T-cell (primary cell): ENCODE measurements at regions not wholly inside any gene's neighbourhood (a gene's known extent, or its start where the extent isn't known, plus 50 kb on each side); places are given as distances from the start of the nearest gene placed in this dataset.

Experiments
- ATAC-seq, 4 experiments: fragments of 200-7000 bp in 3 of 4; fragments of 150-1000 bp in 1 of 4; cut with Tn5 transposase; replicated peaks in 1 of 4; 1 replicate in 3 of 4; 2 replicates in 1 of 4; pipeline ENCODE4 v1.10.0; 2021; ENCODE audit warnings: moderate library complexity in 3 of 4, mild to moderate bottlenecking in 2 of 4, moderate number of reproducible peaks in 1 of 4
- CTCF ChIA-PET, 2 donors: fragments of 300-600 bp; sonication (Branson Sonifier 250); formaldehyde crosslinking; loops; one replicate each; lab custom pipeline; 2022; ENCODE audit warnings: antibody characterized with exemption in 2 of 2; lab: Charles Lee
- POLR2A ChIA-PET, 2 donors: fragments of 300-600 bp; sonication (Branson Sonifier 250); formaldehyde crosslinking; loops; one replicate each; lab custom pipeline; 2022; ENCODE audit warnings: antibody characterized with exemption in 2 of 2; lab: Charles Lee
- DNase-seq, 35 experiments: peaks; one replicate each; pipeline versions ENCODE4 v3.0.0 to v3.0.0-alpha.2; 2013 to 2023
- H3K27ac ChIP-seq: one replicate; pipeline ENCODE4 v1.5.1; 2013; ENCODE audit warnings: low read length
- H3K27me3 ChIP-seq, 2 experiments: replicated peaks in 1 of 2; 1 replicate in 1 of 2; 2 replicates in 1 of 2; pipeline versions ENCODE4 v1.6.1 to v1.7.0; 2013; ENCODE audit warnings: low read length in 1 of 2, mixed read lengths in 1 of 2; ENCODE audit not compliant: control insufficient read depth in 2 of 2, insufficient read depth in 2 of 2; ENCODE audit errors: extremely low read depth in 1 of 2
- H3K36me3 ChIP-seq, 2 donors: 1 replicate in 1 of 2; 2 replicates in 1 of 2; pipeline versions ENCODE4 v1.6.1 to v1.7.0; 2013; ENCODE audit warnings: low read length in 1 of 2; ENCODE audit not compliant: control insufficient read depth in 2 of 2, insufficient read depth in 1 of 2; ENCODE audit errors: extremely low read depth in 1 of 2
- H3K4me1 ChIP-seq, 2 experiments: 1 replicate in 1 of 2; 2 replicates in 1 of 2; pipeline versions ENCODE4 v1.6.1 to v1.7.0; 2013; ENCODE audit warnings: low read length in 2 of 2, mixed read lengths in 1 of 2; ENCODE audit not compliant: insufficient read depth in 2 of 2, control insufficient read depth in 1 of 2; ENCODE audit errors: extremely low read depth in 1 of 2
- H3K4me3 ChIP-seq, 2 donors: 1 replicate in 1 of 2; 2 replicates in 1 of 2; pipeline versions ENCODE4 v1.5.1 to v1.7.0; 2013; ENCODE audit warnings: mild to moderate bottlenecking in 2 of 2, low read length in 1 of 2, moderate library complexity in 1 of 2; ENCODE audit not compliant: control insufficient read depth in 1 of 2; ENCODE audit errors: extremely low read depth in 1 of 2
- H3K9me3 ChIP-seq: 2 replicates; pipeline ENCODE4 v1.7.0; 2013
- H3K27ac Mint-ChIP-seq, 2 donors: one replicate each; pipeline ENCODE4 v1.8.0; 2020 to 2021; ENCODE audit warnings: mild to moderate bottlenecking in 2 of 2, mixed read lengths in 2 of 2
- H3K27me3 Mint-ChIP-seq, 2 donors: one replicate each; pipeline ENCODE4 v1.8.0; 2021 to 2022; ENCODE audit warnings: mixed read lengths in 2 of 2
- H3K36me3 Mint-ChIP-seq: one replicate; pipeline ENCODE4 v1.8.0; 2021; ENCODE audit warnings: mixed read lengths
- H3K4me1 Mint-ChIP-seq, 3 donors: one replicate each; pipeline ENCODE4 v1.8.0; 2020 to 2022; ENCODE audit warnings: mixed read lengths in 3 of 3, mild to moderate bottlenecking in 1 of 3
- H3K4me3 Mint-ChIP-seq, 3 donors: one replicate each; pipeline ENCODE4 v1.8.0; 2020 to 2022; ENCODE audit warnings: mild to moderate bottlenecking in 3 of 3, mixed read lengths in 3 of 3, moderate library complexity in 3 of 3
- H3K9me3 Mint-ChIP-seq, 3 donors: one replicate each; pipeline ENCODE4 v1.8.0; 2020 to 2022; ENCODE audit warnings: mixed read lengths in 3 of 3
- WGBS: methylation state at CpG from one replicate; pipeline ENCODE4 v1.1.5; 2013; ENCODE audit warnings: missing lambda C conversion rate; ENCODE audit not compliant: insufficient coverage; 5-methylcytosine and 5-hydroxymethylcytosine counted together

DNA sequence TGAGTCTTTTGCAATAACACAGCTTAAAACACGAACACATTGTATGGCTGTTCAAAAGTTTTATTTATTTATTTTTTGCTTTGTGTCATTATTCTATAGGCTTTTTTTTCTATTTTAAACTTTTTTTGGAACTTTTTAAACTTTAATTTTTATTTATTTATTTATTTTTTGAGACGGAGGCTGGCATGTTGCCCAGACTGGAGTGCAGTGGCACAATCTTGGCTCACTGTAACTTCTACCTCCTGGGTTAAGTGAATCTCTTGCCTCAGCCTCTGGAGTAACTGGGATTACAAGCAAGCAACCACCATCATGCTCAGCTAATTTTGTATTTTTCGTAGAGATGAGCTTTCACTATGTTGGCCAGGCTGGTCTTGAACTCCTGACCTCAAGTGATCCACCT, 88.3 kb upstream of the GADD45A start:
- POLR2A ChIA-PET = no interaction called here
- Mint-ChIP-seq H3K27ac (no peak overlapping the region), H3K4me1 (no peaks in the 10 kb centered on the region), H3K36me3 (no peaks in the 10 kb centered on the region), H3K4me3 (no peak overlapping the region), H3K27me3 (peaks cover under 1 to 4% of the 10 kb centered on the region in 2 donors), H3K9me3 (peaks cover 0 to 3% (median 0%) of the 10 kb centered on the region in 3 donors)
- ATAC-seq (no peak), DNase-seq (no peak)
- CTCF ChIA-PET = no interaction called here
- WGBS = 67% methylated on average over 2 of the region's 3 CpGs
- Histone ChIP-seq H3K27ac (no peak overlapping the region), H3K36me3 (no peaks in the 10 kb centered on the region), H3K4me1 (no peaks in the 10 kb centered on the region), H3K9me3 (no peaks in the 10 kb centered on the region), H3K27me3 (peaks cover 0 to 5% of the 10 kb centered on the region in 2 experiments), H3K4me3 (no peak overlapping the region)

DNA sequence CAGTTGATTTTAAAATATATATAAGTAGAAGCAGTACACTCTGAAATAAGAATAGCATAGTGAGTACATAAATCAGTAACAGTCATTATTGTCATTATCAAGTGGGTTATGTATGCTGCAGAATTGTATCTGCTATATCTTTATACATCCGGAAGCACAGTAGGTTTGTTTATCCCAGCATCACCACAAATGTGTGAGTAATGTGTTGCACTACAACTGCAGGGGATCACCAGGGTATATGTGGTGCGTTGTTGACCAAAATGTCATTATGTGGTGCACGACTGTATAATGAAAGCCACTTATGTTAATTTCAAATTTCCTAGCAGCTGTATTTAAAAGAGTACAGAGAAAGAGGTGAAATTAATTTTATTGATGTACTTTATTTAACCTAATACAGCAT, 87.7 kb upstream of the GADD45A start:
- no CpG with 5 or more reads among the region's 3 CpGs for WGBS
- no peaks in the 10 kb centered on the region for H3K9me3 ChIP-seq
- POLR2A ChIA-PET = no interaction called here
- H3K4me3 ChIP-seq = no peak overlapping the region
- DNase-seq = no peak
- Mint-ChIP-seq H3K36me3 (no peaks in the 10 kb centered on the region), H3K4me3 (no peak overlapping the region), H3K4me1 (no peaks in the 10 kb centered on the region), H3K27ac (no peak overlapping the region), H3K9me3 (peaks cover 0 to 3% (median 0%) of the 10 kb centered on the region in 3 donors), H3K27me3 (peaks cover 2 to 4% of the 10 kb centered on the region in 2 donors)
- no peak overlapping the region for H3K27ac ChIP-seq
- no peaks in the 10 kb centered on the region for H3K36me3 ChIP-seq
- peaks cover 0 to 5% of the 10 kb centered on the region in 2 experiments for H3K27me3 ChIP-seq
- no peaks in the 10 kb centered on the region for H3K4me1 ChIP-seq
- no peak for ATAC-seq
- CTCF ChIA-PET = no interaction called here

GRCh38 chr1:67599085-67599484, 85.9 kb upstream of the GADD45A start:
- H3K4me1 ChIP-seq = no peaks in the 10 kb centered on the region
- Mint-ChIP-seq H3K27me3 (peaks cover 6 to 7% of the 10 kb centered on the region in 2 donors), H3K4me3 (no peak overlapping the region), H3K27ac (no peak overlapping the region), H3K36me3 (no peaks in the 10 kb centered on the region), H3K9me3 (peaks cover 0 to 3% (median 0%) of the 10 kb centered on the region in 3 donors), H3K4me1 (no peaks in the 10 kb centered on the region)
- no peak for ATAC-seq
- no CpG with 5 or more reads among the region's 1 CpG for WGBS
- no peaks in the 10 kb centered on the region for H3K36me3 ChIP-seq
- no peak overlapping the region for H3K27ac ChIP-seq
- POLR2A ChIA-PET = interaction anchor here in 1 of 2 donors (0.6 kb wide), 1 partner anchor 60 kb away, joined by 3 read pairs; no protein-coding TSS in a partner anchor
- DNase-seq = no peak
- H3K9me3 ChIP-seq = no peaks in the 10 kb centered on the region
- H3K4me3 ChIP-seq = no peak overlapping the region
- CTCF ChIA-PET = no interaction called here
- peaks cover 0 to 5% of the 10 kb centered on the region in 2 experiments for H3K27me3 ChIP-seq

DNA sequence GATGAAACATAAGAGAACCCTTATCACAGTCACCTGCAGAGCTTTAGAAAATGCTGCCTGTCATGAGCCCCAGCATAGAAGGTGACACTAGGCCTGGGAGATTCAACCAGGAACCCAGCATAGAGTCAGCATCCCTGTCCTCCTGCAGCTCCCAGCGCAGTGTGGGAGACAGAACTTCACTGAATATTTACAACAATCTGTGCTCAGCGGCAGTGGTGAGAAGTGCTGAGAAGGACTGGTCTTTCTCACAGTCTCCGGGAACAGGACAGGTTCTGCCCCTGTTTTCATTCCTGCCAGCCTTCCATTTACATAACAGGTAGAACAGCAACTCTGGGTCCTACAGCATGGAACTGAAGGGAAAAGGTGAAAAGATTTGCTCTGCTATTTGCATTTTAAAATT, 83.5 kb upstream of the GADD45A start:
- no peak for ATAC-seq
- Histone ChIP-seq H3K27me3 (peaks cover 0 to 5% of the 10 kb centered on the region in 2 experiments), H3K36me3 (no peaks in the 10 kb centered on the region), H3K27ac (no peak overlapping the region), H3K4me1 (no peaks in the 10 kb centered on the region), H3K4me3 (no peak overlapping the region), H3K9me3 (no peaks in the 10 kb centered on the region)
- no CpG with 5 or more reads among the region's 3 CpGs for WGBS
- Mint-ChIP-seq H3K27ac (no peak overlapping the region), H3K4me3 (no peak overlapping the region), H3K9me3 (peaks cover 0 to 3% (median 0%) of the 10 kb centered on the region in 3 donors), H3K4me1 (no peaks in the 10 kb centered on the region), H3K27me3 (peaks cover 6 to 7% of the 10 kb centered on the region in 2 donors), H3K36me3 (no peaks in the 10 kb centered on the region)
- ChIA-PET POLR2A (no interaction called here), CTCF (no interaction called here)
- no peak for DNase-seq

DNA sequence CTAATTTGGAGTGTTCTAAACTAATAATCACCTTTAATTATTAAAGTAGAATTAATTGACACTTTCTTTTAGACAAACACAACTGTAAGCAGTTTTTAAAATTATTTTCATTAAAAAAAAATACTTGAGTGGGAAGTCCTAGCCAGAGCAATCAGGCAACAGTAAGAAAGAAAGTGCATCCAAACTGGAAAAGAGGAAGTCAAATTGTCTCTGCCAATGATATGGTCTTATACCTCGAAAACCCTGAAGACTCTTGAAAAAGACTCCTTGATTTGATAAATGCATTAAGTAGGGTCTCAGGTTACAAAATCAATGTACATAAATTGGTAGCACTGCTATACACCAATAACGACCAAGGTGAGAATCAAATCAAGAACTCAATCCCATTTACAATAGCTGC, 83.0 kb upstream of the GADD45A start:
- no peak for ATAC-seq
- Histone ChIP-seq H3K4me3 (no peak overlapping the region), H3K4me1 (no peaks in the 10 kb centered on the region), H3K27me3 (peaks cover 0 to 5% of the 10 kb centered on the region in 2 experiments), H3K9me3 (no peaks in the 10 kb centered on the region), H3K36me3 (no peaks in the 10 kb centered on the region), H3K27ac (no peak overlapping the region)
- POLR2A ChIA-PET = no interaction called here
- Mint-ChIP-seq H3K36me3 (no peaks in the 10 kb centered on the region), H3K9me3 (peaks cover 0 to 3% (median 0%) of the 10 kb centered on the region in 3 donors), H3K4me1 (no peaks in the 10 kb centered on the region), H3K27me3 (peaks cover 6 to 7% of the 10 kb centered on the region in 2 donors), H3K27ac (no peak overlapping the region), H3K4me3 (no peak overlapping the region)
- WGBS = no CpG with 5 or more reads among the region's 2 CpGs
- CTCF ChIA-PET = no interaction called here
- DNase-seq = no peak

- peaks cover 0 to 5% of the 10 kb centered on the region in 2 experiments for H3K27me3 ChIP-seq
- POLR2A ChIA-PET = no interaction called here
- 97% methylated on average over 5 of the region's 5 CpGs for WGBS
- H3K4me1 ChIP-seq = peaks cover 2% of the 10 kb centered on the region in 2 experiments
- H3K4me3 ChIP-seq = no peak overlapping the region
- ATAC-seq (no peak), DNase-seq (no peak)
- H3K27ac ChIP-seq = no peak overlapping the region
- no peaks in the 10 kb centered on the region for H3K9me3 Mint-ChIP-seq
- H3K4me1 Mint-ChIP-seq = peaks cover 6 to 7% (median 7%) of the 10 kb centered on the region in 3 donors
- no peaks in the 10 kb centered on the region for H3K36me3 ChIP-seq
- H3K9me3 ChIP-seq = no peaks in the 10 kb centered on the region
- CTCF ChIA-PET = interaction anchor here in 1 of 2 donors (0.6 kb wide), 1 partner anchor 161 kb away, joined by 5 read pairs; no protein-coding TSS in a partner anchor
- H3K27me3 Mint-ChIP-seq = peaks cover 6 to 7% of the 10 kb centered on the region in 2 donors
- H3K36me3 Mint-ChIP-seq = no peaks in the 10 kb centered on the region
- H3K4me3 Mint-ChIP-seq = no peak overlapping the region
- no peak overlapping the region for H3K27ac Mint-ChIP-seq
Observed at GRCh38 chr1:67604778-67605177, 80.2 kb upstream of the GADD45A start.
